DND-41 (cell line): ENCODE measurements at regions not wholly inside any gene's neighbourhood (a gene's known extent, or its start where the extent isn't known, plus 50 kb on each side); places are given as distances from the start of the nearest gene placed in this dataset.
A peak's percentile ranks its signal among the peaks of the same experiment; 100 is the strongest.
"Not testable (repeated sequence)": the region's sequence is repeated elsewhere in the genome, so short reads cannot be mapped to it uniquely, and the experiment has no call there.

Experiments used
- ATAC-seq: fragments of 200-7000 bp; cut with Tn5 transposase; 3 replicates; pipeline ENCODE4 v1.9.1; 2021; ENCODE audit warnings: low read depth; ENCODE audit not compliant: insufficient read depth
- DNase-seq: peaks from one replicate; pipeline ENCODE4 v3.0.0-alpha.2; 2020
- H2AFZ ChIP-seq: 2 replicates; pipeline ENCODE4 v1.6.0; 2012; ENCODE audit warnings: low read depth, low read length
- H3K27ac ChIP-seq: 2 replicates; pipeline ENCODE4 v1.5.1; 2012; ENCODE audit warnings: low read length, inconsistent platforms
- H3K27me3 ChIP-seq: fragments of 200-600 bp; sonication (generic); 2 replicates; pipeline ENCODE4 v1.6.0; 2012; ENCODE audit warnings: low read length, mild to moderate bottlenecking, inconsistent platforms; ENCODE audit not compliant: insufficient read depth, poor library complexity
- H3K36me3 ChIP-seq: 2 replicates; pipeline ENCODE4 v1.5.1; 2012; ENCODE audit warnings: low read length, inconsistent platforms; ENCODE audit not compliant: insufficient read depth
- H3K4me1 ChIP-seq: 2 replicates; pipeline ENCODE4 v1.5.1; 2012; ENCODE audit warnings: mild to moderate bottlenecking, low read length; ENCODE audit not compliant: insufficient read depth
- H3K4me2 ChIP-seq: 2 replicates; pipeline ENCODE4 v1.6.0; 2012; ENCODE audit warnings: mild to moderate bottlenecking, moderate library complexity, low read length, inconsistent platforms; ENCODE audit not compliant: insufficient read depth
- H3K4me3 ChIP-seq, 2 experiments: fragments of 200-600 bp in 1 of 2; shearing (Covaris generic) in 1 of 2; 2 replicates each; pipeline ENCODE4 v1.5.1; 2012 to 2016; ENCODE audit warnings: inconsistent platforms in 2 of 2, low read length in 2 of 2, mild to moderate bottlenecking in 2 of 2, low read depth in 1 of 2, moderate library complexity in 1 of 2
- H3K79me2 ChIP-seq: 2 replicates; pipeline ENCODE4 v1.6.0; 2012; ENCODE audit warnings: low read length, inconsistent platforms; ENCODE audit not compliant: insufficient read depth
- H3K9ac ChIP-seq: 2 replicates; pipeline ENCODE4 v1.6.0; 2012; ENCODE audit warnings: low read depth, mild to moderate bottlenecking, inconsistent platforms, low read length, moderate library complexity
- H3K9me3 ChIP-seq: 2 replicates; pipeline ENCODE4 v1.5.1; 2012; ENCODE audit warnings: low read length, moderate library complexity, mild to moderate bottlenecking, inconsistent platforms; ENCODE audit not compliant: insufficient read depth, severe bottlenecking
- H4K20me1 ChIP-seq: 2 replicates; pipeline ENCODE4 v1.6.0; 2012; ENCODE audit warnings: low read length; ENCODE audit not compliant: insufficient read depth
- EZH2 ChIP-seq: IDR thresholded peaks from 3 replicates; pipeline ENCODE4 v1.6.1; 2012; ENCODE audit warnings: borderline replicate concordance, low read depth, mild to moderate bottlenecking, moderate library complexity, low read length, inconsistent platforms; ENCODE audit not compliant: severe bottlenecking
- TF ChIP-seq, protein P1 (sequence below): IDR thresholded peaks from 2 replicates; pipeline ENCODE4 v1.5.1; 2012; ENCODE audit warnings: borderline replicate concordance, low read length, moderate library complexity, mild to moderate bottlenecking; ENCODE audit not compliant: poor library complexity, severe bottlenecking; ENCODE audit errors: extremely low read depth

DNA sequence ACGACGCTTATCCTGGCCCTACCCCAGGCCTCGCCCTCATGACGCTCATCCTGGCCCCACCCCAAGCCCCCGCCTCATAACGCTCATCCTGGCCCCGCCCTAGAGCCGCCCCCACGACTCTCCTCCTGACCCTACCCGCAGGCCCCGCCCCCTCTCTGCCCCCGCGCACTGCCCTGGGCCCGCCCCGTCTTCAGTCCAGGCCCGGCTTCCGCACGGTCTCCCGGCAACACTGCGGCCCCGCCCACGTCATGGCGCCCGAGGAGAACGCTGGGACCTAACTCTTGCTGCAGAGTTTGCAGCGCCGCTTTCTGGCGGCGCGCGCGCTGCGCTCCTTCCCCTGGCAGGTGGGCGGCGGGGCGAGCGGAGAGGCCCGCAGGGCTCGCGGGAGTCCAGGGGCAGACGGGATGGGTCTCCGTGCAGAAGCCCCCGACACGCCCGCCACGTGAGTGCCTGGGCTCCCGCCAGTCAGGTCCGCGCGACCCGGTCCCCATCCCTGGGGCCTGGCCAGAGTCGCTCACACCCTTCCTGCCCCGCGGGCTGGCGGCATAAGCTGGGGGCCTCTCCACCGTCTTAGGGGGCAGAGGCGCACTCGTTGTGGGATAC lies 52.5 kb upstream of the ROPN1B start:
- peak overlapping the region; percentile 89 for H3K4me2 ChIP-seq
- no peak for DNase-seq
- peak overlapping the region; percentile 77 for H3K27ac ChIP-seq

DNA sequence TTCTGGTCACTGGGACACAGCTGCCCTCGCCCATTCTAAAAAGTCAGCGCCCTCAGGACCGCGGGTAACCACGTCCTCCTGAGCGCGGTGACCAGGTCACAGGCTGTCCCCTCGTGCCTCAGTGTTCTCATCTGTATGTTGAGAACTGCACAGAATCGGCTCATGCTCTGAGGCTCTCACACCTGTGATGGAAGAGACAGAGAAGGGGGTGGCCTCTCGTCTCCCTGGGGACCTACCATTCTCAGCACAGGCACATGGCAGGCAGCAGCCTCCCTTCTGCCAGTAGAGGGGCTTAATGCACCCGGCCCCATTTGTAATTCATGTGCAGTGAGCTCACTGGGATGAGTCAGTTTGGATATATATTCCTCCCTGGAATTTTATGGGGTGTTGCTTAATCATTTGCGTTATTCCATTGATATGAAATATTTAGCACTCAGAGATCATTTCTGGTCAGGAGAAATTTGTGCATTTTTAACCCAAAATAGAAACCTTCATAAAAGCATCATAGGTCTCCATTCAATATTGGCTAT lies 51.9 kb upstream of the ROPN1B start:
- peak overlapping the region; percentile 89 for H3K4me2 ChIP-seq
- H3K9ac ChIP-seq = peak overlapping the region; percentile 79
- not testable (repeated sequence) for H3K79me2 ChIP-seq, H3K9me3 ChIP-seq, H3K36me3 ChIP-seq, H3K27me3 ChIP-seq, ATAC-seq, H4K20me1 ChIP-seq
- peak; percentile 75 for DNase-seq
- H3K4me1 ChIP-seq = peaks cover 17% of the 10 kb centered on the region
- peak overlapping the region; percentile 96 for H2AFZ ChIP-seq
- H3K4me3 ChIP-seq = peak overlapping the region; percentile 57 to 95; a peak in 3 of 4 replicates
- peak overlapping the region; percentile 77 for H3K27ac ChIP-seq

More for the DNA sequence above, 52.5 kb upstream of the ROPN1B start:
- no peaks in the 10 kb centered on the region for H4K20me1 ChIP-seq
- peak overlapping the region; percentile 96 for H2AFZ ChIP-seq
- no peaks in the 10 kb centered on the region for H3K27me3 ChIP-seq
- no peaks in the 10 kb centered on the region for H3K9me3 ChIP-seq
- H3K4me3 ChIP-seq = peak overlapping the region; percentile 57 to 95
- no peaks in the 10 kb centered on the region for H3K79me2 ChIP-seq
- H3K9ac ChIP-seq = peak overlapping the region; percentile 79
- TF ChIP-seq, protein P1, sequence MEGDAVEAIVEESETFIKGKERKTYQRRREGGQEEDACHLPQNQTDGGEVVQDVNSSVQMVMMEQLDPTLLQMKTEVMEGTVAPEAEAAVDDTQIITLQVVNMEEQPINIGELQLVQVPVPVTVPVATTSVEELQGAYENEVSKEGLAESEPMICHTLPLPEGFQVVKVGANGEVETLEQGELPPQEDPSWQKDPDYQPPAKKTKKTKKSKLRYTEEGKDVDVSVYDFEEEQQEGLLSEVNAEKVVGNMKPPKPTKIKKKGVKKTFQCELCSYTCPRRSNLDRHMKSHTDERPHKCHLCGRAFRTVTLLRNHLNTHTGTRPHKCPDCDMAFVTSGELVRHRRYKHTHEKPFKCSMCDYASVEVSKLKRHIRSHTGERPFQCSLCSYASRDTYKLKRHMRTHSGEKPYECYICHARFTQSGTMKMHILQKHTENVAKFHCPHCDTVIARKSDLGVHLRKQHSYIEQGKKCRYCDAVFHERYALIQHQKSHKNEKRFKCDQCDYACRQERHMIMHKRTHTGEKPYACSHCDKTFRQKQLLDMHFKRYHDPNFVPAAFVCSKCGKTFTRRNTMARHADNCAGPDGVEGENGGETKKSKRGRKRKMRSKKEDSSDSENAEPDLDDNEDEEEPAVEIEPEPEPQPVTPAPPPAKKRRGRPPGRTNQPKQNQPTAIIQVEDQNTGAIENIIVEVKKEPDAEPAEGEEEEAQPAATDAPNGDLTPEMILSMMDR = peak; percentile 58
- TF ChIP-seq EZH2 = no peak
- peak; percentile 85 for ATAC-seq
- no peaks in the 10 kb centered on the region; the same call in 1 of the 2 replicates for H3K36me3 ChIP-seq
- peaks cover 17% of the 10 kb centered on the region for H3K4me1 ChIP-seq

DNA sequence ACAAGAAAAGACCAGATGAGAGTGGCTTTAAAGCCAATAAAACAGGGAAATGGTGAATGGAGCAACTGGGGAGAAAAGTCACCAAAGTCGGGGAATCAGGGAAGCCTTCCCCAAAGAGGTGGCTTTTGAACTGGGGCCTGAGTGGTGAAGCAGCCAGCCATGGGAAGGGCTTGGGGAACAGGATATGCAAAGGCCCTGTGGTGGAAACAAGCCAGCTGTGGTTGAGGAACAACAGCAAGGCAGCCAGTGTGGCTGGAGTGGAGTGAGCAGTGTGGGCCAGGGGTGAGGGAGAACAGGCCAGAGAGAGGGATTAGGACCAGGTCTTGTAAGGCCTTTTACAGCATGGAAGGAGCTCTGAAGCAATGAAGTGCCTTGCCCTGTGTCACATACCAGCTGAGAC lies 51.0 kb upstream of the ROPN1B start:
- H3K9me3 ChIP-seq, H3K9ac ChIP-seq, H4K20me1 ChIP-seq, H3K36me3 ChIP-seq, H3K4me3 ChIP-seq, ATAC-seq, DNase-seq, H3K27ac ChIP-seq, H3K79me2 ChIP-seq, H2AFZ ChIP-seq, H3K27me3 ChIP-seq, H3K4me2 ChIP-seq: not testable (repeated sequence)
- H3K4me1 ChIP-seq = peaks cover 17% of the 10 kb centered on the region

DNA sequence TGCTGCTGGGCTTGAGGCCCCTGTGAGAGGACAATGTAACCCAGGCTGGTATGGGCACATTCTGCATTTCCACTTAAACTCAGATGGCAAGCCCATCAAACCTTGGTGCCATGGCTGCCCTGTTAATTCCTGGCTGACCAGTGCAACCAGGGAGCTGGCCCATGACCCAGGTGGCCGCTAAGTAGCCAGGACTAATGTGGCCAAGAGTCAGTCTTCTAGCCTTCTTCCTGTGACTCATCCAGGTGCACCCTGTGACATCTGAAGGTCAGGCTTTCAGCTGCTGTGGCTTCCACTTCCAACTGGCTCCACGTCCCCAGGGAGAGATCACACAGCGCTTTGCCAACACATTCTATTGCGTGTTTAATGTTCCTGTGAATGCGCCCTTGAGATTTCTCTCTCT lies 50.5 kb upstream of the ROPN1B start:
- not testable (repeated sequence) for H3K36me3 ChIP-seq, H2AFZ ChIP-seq, H3K79me2 ChIP-seq, H3K9ac ChIP-seq, H3K27ac ChIP-seq, H3K4me3 ChIP-seq, H3K4me2 ChIP-seq, H3K9me3 ChIP-seq, H4K20me1 ChIP-seq, H3K27me3 ChIP-seq, DNase-seq, ATAC-seq
- H3K4me1 ChIP-seq = peaks cover 17% of the 10 kb centered on the region

DNA sequence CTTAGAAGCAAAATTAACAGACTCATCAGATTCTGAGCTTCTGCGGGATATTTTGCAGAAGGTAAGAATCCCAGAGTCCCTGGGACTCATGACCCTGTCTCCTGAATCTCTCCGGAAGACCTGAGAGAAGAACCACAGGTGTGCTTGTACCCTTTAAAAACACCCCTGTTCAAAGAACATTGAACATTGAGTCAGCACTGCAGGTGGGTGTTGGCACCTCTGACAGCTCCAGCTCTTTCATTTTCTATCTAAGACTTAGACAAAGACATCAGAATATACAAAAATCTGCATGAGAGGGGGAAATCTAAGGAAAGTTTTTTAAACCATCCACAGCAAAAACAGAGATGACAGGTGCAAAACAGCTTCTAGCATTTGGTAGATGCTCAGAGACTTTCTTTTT lies 50.1 kb upstream of the ROPN1B start:
- not testable (repeated sequence) for H2AFZ ChIP-seq, DNase-seq, H3K27me3 ChIP-seq, H3K4me2 ChIP-seq, H3K9me3 ChIP-seq, H3K27ac ChIP-seq, H3K36me3 ChIP-seq, H3K79me2 ChIP-seq, H4K20me1 ChIP-seq, ATAC-seq, H3K9ac ChIP-seq, H3K4me3 ChIP-seq
- peaks cover 17% of the 10 kb centered on the region for H3K4me1 ChIP-seq
